GM12878 (cell line): ENCODE measurements at regions not wholly inside any gene's neighbourhood (a gene's known extent, or its start where the extent isn't known, plus 50 kb on each side); places are given as distances from the start of the nearest gene placed in this dataset.

Experiments used
- ATAC-seq: fragments of 200-7000 bp; cut with Tn5 transposase; 3 replicates; pipeline ENCODE4 v1.9.1; 2020; ENCODE audit warnings: mild to moderate bottlenecking, moderate library complexity
- BruUV-seq: library from RNA; stranded (reverse); fragments of 400-500 nt; replicated peaks from 2 replicates; lab custom pipeline; 2021; lab: Mats Ljungman, UMichigan
- CTCF ChIA-PET: fragments of 300-600 bp; sonication (Branson Sonifier 250); formaldehyde crosslinking; extraction: SDS; loops from one replicate; lab custom pipeline; 2021; ENCODE audit warnings: inconsistent platforms; lab: Yijun Ruan, JAX
- POLR2A ChIA-PET: fragments of 350-600 bp; formaldehyde crosslinking; extraction: SDS; loops from one replicate; lab custom pipeline; 2021; ENCODE audit warnings: inconsistent platforms; lab: Charles Lee
- RAD21 ChIA-PET: fragments of 300-600 bp; sonication (Branson Sonifier 250); formaldehyde crosslinking; loops from one replicate; lab custom pipeline; 2023; ENCODE audit warnings: antibody characterized with exemption; ENCODE audit not compliant: unreplicated experiment; lab: Charles Lee
- SMC1A ChIA-PET: fragments of 300-600 bp; sonication (Branson Sonifier 250); formaldehyde crosslinking; loops from one replicate; lab custom pipeline; 2023; ENCODE audit not compliant: unreplicated experiment, uncharacterized antibody; lab: Charles Lee
- DNase-seq: peaks from one replicate; pipeline ENCODE4 v3.0.0-alpha.2; 2011; ENCODE audit warnings: low read depth, low spot score
- FAIRE-seq: peaks from 3 replicates; lab custom pipeline; 2011; peaks lifted over from hg19 to GRCh38; lab: Jason Lieb, UNC
- H2AFZ ChIP-seq: 2 replicates; pipeline ENCODE4 v1.6.0; 2011; ENCODE audit warnings: low read depth, low read length, control low read depth; ENCODE audit not compliant: control insufficient read depth
- H3K27ac ChIP-seq: 2 replicates; pipeline ENCODE4 v1.5.1; 2011; ENCODE audit warnings: control low read depth; ENCODE audit not compliant: control insufficient read depth, insufficient read depth
- H3K27me3 ChIP-seq, 2 experiments: replicated peaks in 1 of 2; 2 replicates each; pipeline versions ENCODE4 v1.6.0 to v1.6.1; 2011; ENCODE audit warnings: low read length in 1 of 2; ENCODE audit not compliant: control insufficient read depth in 2 of 2, insufficient read depth in 2 of 2
- H3K36me3 ChIP-seq, 2 experiments: 2 replicates each; pipeline ENCODE4 v1.5.1; 2011; ENCODE audit warnings: low read length in 1 of 2; ENCODE audit not compliant: control insufficient read depth in 2 of 2, insufficient read depth in 2 of 2
- H3K4me1 ChIP-seq: 2 replicates; pipeline ENCODE4 v1.6.1; 2011; ENCODE audit warnings: mild to moderate bottlenecking, low read length, moderate library complexity, mixed read lengths; ENCODE audit not compliant: control insufficient read depth, insufficient read depth
- H3K4me2 ChIP-seq: 2 replicates; pipeline ENCODE4 v1.6.0; 2011; ENCODE audit warnings: control low read depth; ENCODE audit not compliant: control insufficient read depth, insufficient read depth
- H3K4me3 ChIP-seq: fragments of 200-600 bp; sonication (generic); 2 replicates; pipeline ENCODE4 v1.5.1; 2016
- H3K79me2 ChIP-seq: 2 replicates; pipeline ENCODE4 v1.6.0; 2011; ENCODE audit warnings: low read length; ENCODE audit not compliant: control insufficient read depth, insufficient read depth
- H3K9ac ChIP-seq: 2 replicates; pipeline ENCODE4 v1.8.0; 2011; ENCODE audit warnings: low read length, control low read depth, mixed read lengths; ENCODE audit not compliant: control insufficient read depth, insufficient read depth
- H3K9me3 ChIP-seq: replicated peaks from 3 replicates; pipeline ENCODE4 v1.5.1; 2011; ENCODE audit warnings: mild to moderate bottlenecking, low read length; ENCODE audit not compliant: control insufficient read depth, insufficient read depth
- H4K20me1 ChIP-seq: 2 replicates; pipeline ENCODE4 v1.6.0; 2011; ENCODE audit not compliant: control insufficient read depth, insufficient read depth
- E4F1 ChIP-seq: fragments of 450-650 bp; IDR thresholded peaks from 2 replicates; pipeline ENCODE4 v1.6.1; 2018; ENCODE audit warnings: borderline replicate concordance, mild to moderate bottlenecking; ENCODE audit not compliant: partially characterized antibody
- IKZF1 ChIP-seq: fragments of 450-650 bp; conservative IDR thresholded peaks from 2 replicates; pipeline ENCODE4 v1.6.1; 2017; ENCODE audit warnings: antibody characterized with exemption, mild to moderate bottlenecking
- NFIC ChIP-seq: IDR thresholded peaks from 2 replicates; pipeline ENCODE4 v1.6.1; 2012; ENCODE audit warnings: low read depth, mild to moderate bottlenecking, inconsistent platforms, low read length, moderate library complexity
- SREBF2 ChIP-seq: IDR thresholded peaks from 2 replicates; pipeline ENCODE4 v1.6.1; 2012; ENCODE audit warnings: mild to moderate bottlenecking, low read length
- ZBTB40 ChIP-seq: fragments of 450-650 bp; IDR thresholded peaks from 2 replicates; pipeline ENCODE4 v1.6.1; 2016; ENCODE audit warnings: mild to moderate bottlenecking, moderate library complexity, borderline replicate concordance
- ZNF592 ChIP-seq: fragments of 450-650 bp; IDR thresholded peaks from 2 replicates; pipeline ENCODE4 v1.6.1; 2017; ENCODE audit warnings: mild to moderate bottlenecking, moderate library complexity
- ZNF687 ChIP-seq: fragments of 450-650 bp; IDR thresholded peaks from 2 replicates; pipeline ENCODE4 v1.6.1; 2017; ENCODE audit warnings: mild to moderate bottlenecking, moderate library complexity
- WGBS: methylation state at CpG from one replicate; pipeline ENCODE4 v1.1.6; 2016; ENCODE audit warnings: low lambda C conversion rate; ENCODE audit not compliant: insufficient replicate concordance, insufficient coverage; ENCODE audit errors: missing lambda C conversion rate; 5-methylcytosine and 5-hydroxymethylcytosine counted together
- in situ Hi-C: fragments of 300-500 bp; cut with MboI; formaldehyde crosslinking; loops from 9 replicates; pipeline ENCODE4 v1.14.3; 2018; ENCODE audit warnings: mixed read lengths
- intact Hi-C: fragments of 100-400 bp; cut with micrococcal nuclease; formaldehyde crosslinking; loops from one replicate; pipeline ENCODE4 v1.14.2; 2022; ENCODE audit not compliant: unreplicated experiment

- Histone ChIP-seq H3K4me1 (no peaks in the 10 kb centered on the region), H2AFZ (no peak overlapping the region), H3K9ac (no peak overlapping the region), H4K20me1 (no peaks in the 10 kb centered on the region), H3K9me3 (no peaks in the 10 kb centered on the region), H3K4me3 (no peak overlapping the region), H3K27me3 (no peaks in the 10 kb centered on the region), H3K4me2 (no peak overlapping the region), H3K27ac (no peak overlapping the region), H3K36me3 (no peaks in the 10 kb centered on the region), H3K79me2 (no peaks in the 10 kb centered on the region)
- no TSS peak for BruUV-seq
- ChIA-PET SMC1A (interaction anchor here (0.7 kb wide), 1 partner anchor 48 kb away, joined by 4 read pairs; no protein-coding TSS in a partner anchor), RAD21 (no interaction called here), CTCF (interaction anchor here (0.8 to 1.3 kb wide), 3 partner anchors 31 to 217 kb away, joined by 3 to 5 read pairs (median 3); no protein-coding TSS in a partner anchor), POLR2A (no interaction called here)
- intact Hi-C loops, result no loop called here
- DNase-seq (no peak), FAIRE-seq (no peak), ATAC-seq (no peak)
- 4% methylated on average over 6 of the region's 6 CpGs for WGBS
- in situ Hi-C loops, result no loop called here
- TF ChIP-seq SREBF2, result no peak
- no peak for TF ChIP-seq ZNF687
- TF ChIP-seq IKZF1, result no peak
- TF ChIP-seq E4F1, result no peak
- no peak for TF ChIP-seq ZBTB40
- TF ChIP-seq ZNF592, result no peak
- no peak for TF ChIP-seq NFIC
Measured at GRCh38 chr4:155494037-155494718, 117.4 kb upstream of the MAP9 start.
